Gastrocnemius medialis (tissue), 4 donors: ENCODE measurements at regions not wholly inside any gene's neighbourhood (a gene's known extent, or its start where the extent isn't known, plus 50 kb on each side); places are given as distances from the start of the nearest gene placed in this dataset.

Experiments used
- ATAC-seq, 2 donors: fragments of 150-250 bp; one replicate each; pipeline ENCODE4 v1.9.1; 2016
- DNase-seq, 2 donors: peaks; one replicate each; pipeline ENCODE4 v3.0.0-alpha.2; 2019
- H3K27ac ChIP-seq, 4 donors: fragments of 200-600 bp; sonication (generic); 1 replicate in 1 of 4; 2 replicates in 3 of 4; pipeline ENCODE4 v1.5.1; 2016 to 2018; ENCODE audit warnings: mild to moderate bottlenecking in 2 of 4, moderate library complexity in 1 of 4
- H3K27me3 ChIP-seq, 3 donors: fragments of 200-600 bp; sonication (generic) in 2 of 3; 1 replicate in 1 of 3; 2 replicates in 2 of 3; pipeline versions ENCODE4 v1.5.1 to v1.6.0; 2016 to 2019; ENCODE audit warnings: mild to moderate bottlenecking in 1 of 3, moderate library complexity in 1 of 3
- H3K36me3 ChIP-seq, 2 donors: fragments of 200-600 bp; sonication (generic) in 1 of 2; one replicate each; pipeline ENCODE4 v1.5.1; 2017 to 2018
- H3K4me1 ChIP-seq, 2 donors: fragments of 200-600 bp; sonication (generic) in 1 of 2; one replicate each; pipeline ENCODE4 v1.5.1; 2016 to 2017; ENCODE audit warnings: mild to moderate bottlenecking in 2 of 2
- H3K4me3 ChIP-seq, 4 donors: fragments of 200-600 bp; sonication (generic) in 3 of 4; 1 replicate in 1 of 4; 2 replicates in 3 of 4; pipeline ENCODE4 v1.5.1; 2016 to 2019; ENCODE audit warnings: mild to moderate bottlenecking in 2 of 4
- H3K9me3 ChIP-seq, 3 donors: fragments of 200-600 bp; sonication (generic) in 2 of 3; 1 replicate in 1 of 3; 2 replicates in 2 of 3; pipeline ENCODE4 v1.5.1; 2016 to 2019
- POLR2A ChIP-seq, 2 donors: fragments of 450-650 bp; IDR thresholded peaks; one replicate each; pipeline ENCODE4 v1.6.1; 2017; ENCODE audit warnings: antibody characterized with exemption in 2 of 2, mild to moderate bottlenecking in 2 of 2, moderate library complexity in 2 of 2
- in situ Hi-C, 4 donors: fragments of 200-750 bp; cut with MboI; loops; one replicate each; pipeline versions ENCODE4 v1.15.0 to v1.8.0; 2017; ENCODE audit warnings: low sequenced_read_pairs in 4 of 4
- intact Hi-C: fragments of 100-400 bp; cut with DNase I; formaldehyde crosslinking; loops from one replicate; pipeline ENCODE4 v1.15.1; 2023; ENCODE audit warnings: low total_unique reads
- TF ChIP-seq, protein P1 (sequence below), 5 experiments: fragments of 450-650 bp in 3 of 5; fragments of 200-600 bp in 2 of 5; sonication (generic) in 2 of 5; IDR thresholded peaks in 4 of 5; conservative IDR thresholded peaks in 1 of 5; 1 replicate in 4 of 5; 2 replicates in 1 of 5; pipeline ENCODE4 v1.5.1; 2016 to 2019; ENCODE audit warnings: antibody characterized with exemption in 5 of 5, mild to moderate bottlenecking in 3 of 5, moderate library complexity in 3 of 5

DNA sequence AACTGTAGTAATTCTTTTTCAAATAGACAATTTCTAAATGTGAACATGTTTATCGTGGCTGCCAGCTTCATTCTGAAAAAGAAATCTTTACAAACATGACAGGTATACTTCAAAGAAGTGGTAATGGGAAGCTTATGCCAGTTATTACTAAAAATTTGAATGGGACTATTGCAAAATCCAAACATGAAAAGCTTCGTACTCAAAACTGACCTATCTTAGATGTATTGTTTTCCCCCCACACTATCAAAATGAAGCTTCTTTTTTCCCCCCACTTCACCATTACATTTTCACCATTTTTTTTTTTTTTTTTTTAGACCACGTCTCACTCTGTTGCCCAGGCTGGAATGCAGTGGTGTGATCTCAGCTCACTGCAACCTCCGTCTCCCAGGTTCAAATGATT is 50.4 kb upstream of the SERTAD2 start:
- in situ Hi-C loops (no loop called here), intact Hi-C loops (no loop called here)
- no peak for TF ChIP-seq POLR2A (IDR thresholded peaks at IDR 0.05)
- TF ChIP-seq, protein P1, sequence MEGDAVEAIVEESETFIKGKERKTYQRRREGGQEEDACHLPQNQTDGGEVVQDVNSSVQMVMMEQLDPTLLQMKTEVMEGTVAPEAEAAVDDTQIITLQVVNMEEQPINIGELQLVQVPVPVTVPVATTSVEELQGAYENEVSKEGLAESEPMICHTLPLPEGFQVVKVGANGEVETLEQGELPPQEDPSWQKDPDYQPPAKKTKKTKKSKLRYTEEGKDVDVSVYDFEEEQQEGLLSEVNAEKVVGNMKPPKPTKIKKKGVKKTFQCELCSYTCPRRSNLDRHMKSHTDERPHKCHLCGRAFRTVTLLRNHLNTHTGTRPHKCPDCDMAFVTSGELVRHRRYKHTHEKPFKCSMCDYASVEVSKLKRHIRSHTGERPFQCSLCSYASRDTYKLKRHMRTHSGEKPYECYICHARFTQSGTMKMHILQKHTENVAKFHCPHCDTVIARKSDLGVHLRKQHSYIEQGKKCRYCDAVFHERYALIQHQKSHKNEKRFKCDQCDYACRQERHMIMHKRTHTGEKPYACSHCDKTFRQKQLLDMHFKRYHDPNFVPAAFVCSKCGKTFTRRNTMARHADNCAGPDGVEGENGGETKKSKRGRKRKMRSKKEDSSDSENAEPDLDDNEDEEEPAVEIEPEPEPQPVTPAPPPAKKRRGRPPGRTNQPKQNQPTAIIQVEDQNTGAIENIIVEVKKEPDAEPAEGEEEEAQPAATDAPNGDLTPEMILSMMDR (IDR thresholded peaks at IDR 0.05 in 4 of 5, conservative IDR thresholded peaks at IDR 0.05 in 1 of 5), result no peak
- Histone ChIP-seq H3K36me3 (no peaks in the 10 kb centered on the region), H3K4me3 (no peak overlapping the region), H3K9me3 (no peaks in the 10 kb centered on the region), H3K4me1 (no peaks in the 10 kb centered on the region), H3K27me3 (no peaks in the 10 kb centered on the region), H3K27ac (no peak overlapping the region)
- DNase-seq (no peak), ATAC-seq (no peak)

DNA sequence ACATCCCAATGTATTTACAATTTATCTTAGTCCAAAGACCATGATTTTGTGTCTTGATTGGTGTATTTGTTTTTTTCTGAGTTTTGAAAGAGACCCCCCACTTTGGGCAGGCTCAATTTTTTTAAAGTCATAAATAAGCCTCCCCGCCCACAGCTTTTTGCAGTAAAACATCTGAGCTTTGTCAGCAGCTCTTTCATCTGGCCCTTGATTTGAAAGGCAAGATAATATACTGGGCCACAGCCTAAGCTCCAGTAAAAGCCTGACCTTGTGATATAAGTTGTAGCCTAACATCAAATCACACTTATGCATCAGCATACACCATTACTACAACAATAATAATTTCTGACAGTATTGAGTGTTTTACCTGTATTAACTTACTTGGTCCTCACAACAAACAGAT is 51.3 kb upstream of the SERTAD2 start:
- Histone ChIP-seq H3K36me3 (no peaks in the 10 kb centered on the region), H3K4me1 (no peaks in the 10 kb centered on the region), H3K9me3 (no peaks in the 10 kb centered on the region), H3K27me3 (no peaks in the 10 kb centered on the region), H3K4me3 (no peak overlapping the region), H3K27ac (no peak overlapping the region)
- no peak for DNase-seq
- no peak for TF ChIP-seq POLR2A (IDR thresholded peaks at IDR 0.05)
- TF ChIP-seq, protein P1 (IDR thresholded peaks at IDR 0.05 in 4 of 5, conservative IDR thresholded peaks at IDR 0.05 in 1 of 5), result no peak
- in situ Hi-C loops (no loop called here), intact Hi-C loops (no loop called here)
- no peak for ATAC-seq

DNA sequence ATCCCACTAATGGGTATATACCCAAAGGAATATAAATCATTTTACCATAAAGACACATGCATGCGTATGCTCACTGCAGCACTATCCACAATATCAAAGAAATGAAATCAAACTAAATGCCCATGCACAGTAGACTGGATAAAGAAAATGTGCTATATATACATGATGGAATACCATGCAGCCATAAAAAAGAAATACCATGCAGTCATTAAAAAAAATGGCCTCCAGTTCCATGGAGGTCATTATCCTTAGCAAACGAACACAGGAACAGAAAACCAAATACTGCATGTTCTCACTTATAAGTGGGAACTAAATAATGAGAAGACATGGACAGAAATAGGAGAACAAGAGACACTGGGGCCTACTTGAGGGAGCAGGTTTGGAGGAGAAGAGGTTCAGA is 53.6 kb upstream of the SERTAD2 start:
- DNase-seq (no peak), ATAC-seq (no peak)
- intact Hi-C loops (no loop called here), in situ Hi-C loops (no loop called here)
- no peaks in the 10 kb centered on the region for H3K9me3 ChIP-seq
- no peaks in the 10 kb centered on the region for H3K4me1 ChIP-seq
- no peak overlapping the region for H3K4me3 ChIP-seq
- no peaks in the 10 kb centered on the region for H3K27me3 ChIP-seq
- TF ChIP-seq, protein P1 (IDR thresholded peaks at IDR 0.05 in 4 of 5, conservative IDR thresholded peaks at IDR 0.05 in 1 of 5), result no peak
- no peak for TF ChIP-seq POLR2A (IDR thresholded peaks at IDR 0.05)
- H3K36me3 ChIP-seq, result no peaks in the 10 kb centered on the region
- H3K27ac ChIP-seq, result no peak overlapping the region

DNA sequence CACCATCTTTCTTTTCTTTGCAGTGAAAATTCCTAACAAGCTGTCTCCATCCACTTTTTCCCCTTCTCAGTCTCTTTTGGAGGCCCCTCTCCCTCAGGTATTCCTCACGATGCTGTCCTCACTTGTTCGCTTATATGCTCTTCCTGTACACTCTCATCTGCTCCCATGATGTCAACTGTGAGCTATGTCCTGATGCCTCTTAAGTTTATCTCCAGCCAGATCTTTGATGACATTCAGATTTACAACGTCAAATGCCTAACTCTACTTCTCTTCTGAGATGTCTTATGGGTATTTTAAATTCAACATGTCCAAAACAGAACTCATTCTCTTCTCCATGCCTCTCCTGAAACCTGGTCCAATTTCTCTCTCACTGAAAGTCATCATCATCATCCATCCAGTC is 55.1 kb upstream of the SERTAD2 start:
- DNase-seq, result no peak
- in situ Hi-C loops, result no loop called here
- H3K4me3 ChIP-seq, result no peak overlapping the region
- no peaks in the 10 kb centered on the region for H3K4me1 ChIP-seq
- H3K36me3 ChIP-seq, result no peaks in the 10 kb centered on the region
- ATAC-seq, result no peak
- TF ChIP-seq POLR2A (IDR thresholded peaks at IDR 0.05), result no peak
- TF ChIP-seq, protein P1 (IDR thresholded peaks at IDR 0.05 in 4 of 5, conservative IDR thresholded peaks at IDR 0.05 in 1 of 5), result no peak
- no peaks in the 10 kb centered on the region for H3K27me3 ChIP-seq
- H3K9me3 ChIP-seq, result no peaks in the 10 kb centered on the region
- no peak overlapping the region for H3K27ac ChIP-seq
- intact Hi-C loops, result no loop called here

DNA sequence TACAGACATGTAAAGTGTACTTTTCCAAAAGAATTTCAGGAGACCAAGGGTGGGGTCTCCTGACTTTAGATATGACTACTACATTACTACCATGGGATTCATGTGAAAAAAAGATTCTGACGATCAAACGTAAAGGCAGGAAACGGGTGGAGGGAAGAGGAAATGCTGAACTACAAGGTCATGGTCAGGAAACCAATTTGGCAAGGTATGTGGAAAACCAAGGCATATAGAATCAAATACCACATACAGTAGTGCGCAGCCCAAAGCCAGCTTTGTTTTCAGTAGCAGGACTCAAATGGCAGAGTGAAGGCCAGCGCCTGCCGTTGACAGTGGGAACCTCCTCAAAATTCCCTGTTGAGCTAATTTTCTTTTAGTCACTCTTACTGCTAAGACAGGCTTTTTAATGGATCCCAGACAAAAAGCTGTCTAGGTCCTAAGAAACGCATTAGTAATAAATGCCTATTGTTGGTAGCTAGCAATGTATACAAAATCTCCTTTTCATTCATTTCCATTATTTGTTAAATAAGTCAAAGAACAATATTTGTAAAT is 57.6 kb upstream of the SERTAD2 start:
- Histone ChIP-seq H3K36me3 (no peaks in the 10 kb centered on the region), H3K27me3 (no peaks in the 10 kb centered on the region), H3K4me3 (no peak overlapping the region), H3K4me1 (no peaks in the 10 kb centered on the region), H3K27ac (no peak overlapping the region), H3K9me3 (no peaks in the 10 kb centered on the region)
- in situ Hi-C loops (no loop called here), intact Hi-C loops (no loop called here)
- DNase-seq (no peak), ATAC-seq (no peak)
- TF ChIP-seq, protein P1 (IDR thresholded peaks at IDR 0.05 in 4 of 5, conservative IDR thresholded peaks at IDR 0.05 in 1 of 5), result no peak
- no peak for TF ChIP-seq POLR2A (IDR thresholded peaks at IDR 0.05)
